GM23338 (cell line): ENCODE measurements at regions not wholly inside any gene's neighbourhood (a gene's known extent, or its start where the extent isn't known, plus 50 kb on each side); places are given as distances from the start of the nearest gene placed in this dataset.

Experiments
- CREB1 ChIP-seq: fragments of 250-450 bp; sonication (Bioruptor Pico); IDR thresholded peaks from 2 replicates; pipeline ENCODE4 v1.5.0; 2020; ENCODE audit warnings: low read depth, mild to moderate bottlenecking, moderate library complexity
- ETS1 ChIP-seq: IDR thresholded peaks from 2 replicates; pipeline ENCODE4 v1.6.1; 2016; ENCODE audit warnings: antibody characterized with exemption
- EZH2 ChIP-seq: fragments of 200-600 bp; sonication (generic); IDR thresholded peaks from one replicate; pipeline ENCODE4 v1.8.0; 2017; ENCODE audit warnings: antibody characterized with exemption, mild to moderate bottlenecking, low read depth; ENCODE audit not compliant: unreplicated experiment
- EZH2phosphoT487 ChIP-seq: fragments of 200-600 bp; sonication (generic); IDR thresholded peaks from one replicate; pipeline ENCODE4 v1.8.1; 2018; ENCODE audit warnings: antibody characterized with exemption; ENCODE audit not compliant: unreplicated experiment
- JUNB ChIP-seq: IDR thresholded peaks from one replicate; pipeline ENCODE4 v1.6.1; 2016; ENCODE audit warnings: antibody characterized with exemption; ENCODE audit not compliant: unreplicated experiment
- NANOG ChIP-seq: IDR thresholded peaks from 2 replicates; pipeline ENCODE4 v1.6.1; 2016; ENCODE audit warnings: antibody characterized with exemption, borderline replicate concordance
- POLR2AphosphoS5 ChIP-seq: IDR thresholded peaks from 2 replicates; pipeline ENCODE4 v1.6.1; 2016; ENCODE audit warnings: antibody characterized with exemption, low read depth
- REST ChIP-seq: IDR thresholded peaks from one replicate; pipeline ENCODE4 v1.6.1; 2018; ENCODE audit warnings: antibody characterized with exemption; ENCODE audit not compliant: unreplicated experiment
- ZNF331 ChIP-seq: fragments of 250-450 bp; sonication (Bioruptor Pico); IDR thresholded peaks from 2 replicates; pipeline ENCODE4 v1.5.0; 2020; ENCODE audit warnings: low read depth, mild to moderate bottlenecking, moderate library complexity
- TF ChIP-seq, protein P1 (sequence below), 2 experiments: fragments of 200-600 bp in 1 of 2; sonication (generic) in 1 of 2; conservative IDR thresholded peaks; 2 replicates each; pipeline versions ENCODE4 v1.5.1 to v1.6.1; 2016 to 2017; ENCODE audit warnings: antibody characterized with exemption in 2 of 2, low read depth in 2 of 2, mild to moderate bottlenecking in 2 of 2, moderate library complexity in 1 of 2

GRCh38 chr2:16293871-16294270 lies 353.5 kb downstream of the MYCN start:
- no peak for TF ChIP-seq EZH2
- TF ChIP-seq, protein P1, sequence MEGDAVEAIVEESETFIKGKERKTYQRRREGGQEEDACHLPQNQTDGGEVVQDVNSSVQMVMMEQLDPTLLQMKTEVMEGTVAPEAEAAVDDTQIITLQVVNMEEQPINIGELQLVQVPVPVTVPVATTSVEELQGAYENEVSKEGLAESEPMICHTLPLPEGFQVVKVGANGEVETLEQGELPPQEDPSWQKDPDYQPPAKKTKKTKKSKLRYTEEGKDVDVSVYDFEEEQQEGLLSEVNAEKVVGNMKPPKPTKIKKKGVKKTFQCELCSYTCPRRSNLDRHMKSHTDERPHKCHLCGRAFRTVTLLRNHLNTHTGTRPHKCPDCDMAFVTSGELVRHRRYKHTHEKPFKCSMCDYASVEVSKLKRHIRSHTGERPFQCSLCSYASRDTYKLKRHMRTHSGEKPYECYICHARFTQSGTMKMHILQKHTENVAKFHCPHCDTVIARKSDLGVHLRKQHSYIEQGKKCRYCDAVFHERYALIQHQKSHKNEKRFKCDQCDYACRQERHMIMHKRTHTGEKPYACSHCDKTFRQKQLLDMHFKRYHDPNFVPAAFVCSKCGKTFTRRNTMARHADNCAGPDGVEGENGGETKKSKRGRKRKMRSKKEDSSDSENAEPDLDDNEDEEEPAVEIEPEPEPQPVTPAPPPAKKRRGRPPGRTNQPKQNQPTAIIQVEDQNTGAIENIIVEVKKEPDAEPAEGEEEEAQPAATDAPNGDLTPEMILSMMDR (conservative IDR thresholded peaks at IDR 0.05; ENCODE audit: low read depth in 2 of 2), result no peak
- no peak for TF ChIP-seq POLR2AphosphoS5
- no peak for TF ChIP-seq ETS1
- no peak for TF ChIP-seq EZH2phosphoT487
- no peak for TF ChIP-seq CREB1 (CRISPR knock-in tag)
- TF ChIP-seq NANOG, result no peak
- no peak for TF ChIP-seq REST
- TF ChIP-seq ZNF331 (CRISPR knock-in tag), result no peak
- no peak for TF ChIP-seq JUNB
